Left ventricle myocardium inferior (tissue), 1 donor: ENCODE measurements at regions not wholly inside any gene's neighbourhood (a gene's known extent, or its start where the extent isn't known, plus 50 kb on each side); places are given as distances from the start of the nearest gene placed in this dataset.

Experiments
- DNase-seq: peaks from one replicate; pipeline ENCODE4 v3.0.0-alpha.2; 2020
- H3K27ac ChIP-seq: fragments of 200-600 bp; replicated peaks from 2 replicates; pipeline ENCODE4 v1.8.0; 2021
- H3K27me3 ChIP-seq: fragments of 200-600 bp; 2 replicates; pipeline ENCODE4 v1.8.0; 2021; ENCODE audit warnings: low read depth
- H3K36me3 ChIP-seq: fragments of 200-600 bp; 2 replicates; pipeline ENCODE4 v1.8.0; 2021
- H3K4me1 ChIP-seq: fragments of 200-600 bp; 2 replicates; pipeline ENCODE4 v1.8.0; 2021
- H3K4me3 ChIP-seq: fragments of 200-600 bp; 2 replicates; pipeline ENCODE4 v1.8.0; 2021; ENCODE audit warnings: mild to moderate bottlenecking, moderate library complexity
- H3K9me3 ChIP-seq: fragments of 200-600 bp; replicated peaks from 2 replicates; pipeline ENCODE4 v1.8.0; 2021
- intact Hi-C: fragments of 100-400 bp; cut with micrococcal nuclease; formaldehyde crosslinking; loops from one replicate; pipeline ENCODE4 v1.11.0; 2022
- TF ChIP-seq, protein P1 (sequence below): fragments of 200-600 bp; IDR thresholded peaks from 2 replicates; pipeline ENCODE4 v1.8.0; 2021; ENCODE audit warnings: antibody characterized with exemption, mild to moderate bottlenecking, borderline replicate concordance
- donor health status: DM: no; HTN: yes; CAD: no; lungs with severe emphysema.

DNA sequence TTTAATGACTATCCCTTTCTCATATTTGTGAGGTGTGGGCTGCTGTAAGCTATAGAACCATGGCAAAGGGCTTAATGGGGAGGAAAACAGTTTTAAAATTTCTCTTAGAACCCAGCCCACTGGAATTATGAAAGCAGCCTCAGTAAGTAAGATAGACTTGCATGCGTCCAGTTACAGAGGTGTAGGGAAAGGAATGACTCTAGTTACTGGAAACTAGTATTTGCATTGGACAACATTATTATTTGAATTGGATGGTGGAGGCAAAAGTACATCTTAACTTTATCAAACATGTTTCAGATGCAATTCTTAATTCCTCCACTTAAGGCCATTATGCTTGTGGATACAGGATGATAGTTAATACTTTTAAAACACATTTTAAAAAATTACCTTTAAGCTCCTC lies 292.9 kb downstream of the SPRY2 start:
- intact Hi-C loops: no loop called here
- Histone ChIP-seq H3K36me3 (no peaks in the 10 kb centered on the region), H3K4me3 (no peak overlapping the region), H3K9me3 (no peaks in the 10 kb centered on the region), H3K27ac (no peak overlapping the region), H3K27me3 (no peaks in the 10 kb centered on the region), H3K4me1 (peaks cover 34% of the 10 kb centered on the region)
- DNase-seq: no peak
- TF ChIP-seq, protein P1, sequence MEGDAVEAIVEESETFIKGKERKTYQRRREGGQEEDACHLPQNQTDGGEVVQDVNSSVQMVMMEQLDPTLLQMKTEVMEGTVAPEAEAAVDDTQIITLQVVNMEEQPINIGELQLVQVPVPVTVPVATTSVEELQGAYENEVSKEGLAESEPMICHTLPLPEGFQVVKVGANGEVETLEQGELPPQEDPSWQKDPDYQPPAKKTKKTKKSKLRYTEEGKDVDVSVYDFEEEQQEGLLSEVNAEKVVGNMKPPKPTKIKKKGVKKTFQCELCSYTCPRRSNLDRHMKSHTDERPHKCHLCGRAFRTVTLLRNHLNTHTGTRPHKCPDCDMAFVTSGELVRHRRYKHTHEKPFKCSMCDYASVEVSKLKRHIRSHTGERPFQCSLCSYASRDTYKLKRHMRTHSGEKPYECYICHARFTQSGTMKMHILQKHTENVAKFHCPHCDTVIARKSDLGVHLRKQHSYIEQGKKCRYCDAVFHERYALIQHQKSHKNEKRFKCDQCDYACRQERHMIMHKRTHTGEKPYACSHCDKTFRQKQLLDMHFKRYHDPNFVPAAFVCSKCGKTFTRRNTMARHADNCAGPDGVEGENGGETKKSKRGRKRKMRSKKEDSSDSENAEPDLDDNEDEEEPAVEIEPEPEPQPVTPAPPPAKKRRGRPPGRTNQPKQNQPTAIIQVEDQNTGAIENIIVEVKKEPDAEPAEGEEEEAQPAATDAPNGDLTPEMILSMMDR: no peak

DNA sequence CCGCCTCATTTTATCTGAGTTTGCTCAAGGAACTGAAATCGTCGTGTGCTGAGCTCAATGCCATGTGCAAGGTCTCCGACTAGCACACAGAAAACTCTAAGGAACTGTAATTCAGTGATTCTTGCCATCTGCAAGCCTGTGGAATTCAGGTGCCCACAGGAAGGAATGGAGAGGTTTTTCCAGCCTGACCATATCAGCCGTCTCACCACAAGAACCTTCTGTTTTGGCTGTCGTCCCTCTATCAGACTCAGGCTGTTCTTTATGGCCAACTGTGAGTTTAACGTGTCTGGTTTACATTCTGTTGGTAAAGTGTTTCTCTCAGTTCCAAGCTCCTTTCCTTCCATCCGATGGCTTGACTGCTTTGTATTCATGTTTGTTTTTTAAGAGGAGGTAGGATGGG lies 293.5 kb downstream of the SPRY2 start:
- no peak overlapping the region for H3K27ac ChIP-seq
- intact Hi-C loops: no loop called here

DNA sequence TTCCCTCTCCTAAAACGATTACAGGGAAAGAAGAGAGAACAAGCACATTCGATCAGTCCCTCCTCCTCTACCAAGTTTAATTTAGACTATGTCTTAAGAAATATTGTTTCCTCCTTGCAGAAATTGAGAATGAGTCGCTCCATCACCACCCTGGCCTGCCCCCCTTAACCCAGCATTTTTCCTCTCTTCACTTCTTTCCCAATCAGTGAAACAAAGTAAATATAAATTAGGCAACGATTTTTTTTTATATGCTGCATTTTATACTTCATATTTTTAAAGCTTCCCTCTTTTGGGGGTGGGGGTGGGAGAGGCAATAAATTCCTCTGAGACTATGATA lies 300.0 kb downstream of the SPRY2 start:
- Histone ChIP-seq H3K4me1 (no peaks in the 10 kb centered on the region), H3K27me3 (no peaks in the 10 kb centered on the region), H3K9me3 (no peaks in the 10 kb centered on the region), H3K4me3 (no peak overlapping the region), H3K36me3 (no peaks in the 10 kb centered on the region), H3K27ac (no peak overlapping the region)
- no peak for DNase-seq
- intact Hi-C loops: no loop called here
- TF ChIP-seq, protein P1: no peak

More for the DNA sequence above, 293.5 kb downstream of the SPRY2 start:
- no peaks in the 10 kb centered on the region for H3K36me3 ChIP-seq
- no peak for DNase-seq
- H3K4me1 ChIP-seq: peaks cover 34% of the 10 kb centered on the region
- no peaks in the 10 kb centered on the region for H3K27me3 ChIP-seq
- TF ChIP-seq, protein P1: no peak
- H3K4me3 ChIP-seq: no peak overlapping the region
- no peaks in the 10 kb centered on the region for H3K9me3 ChIP-seq

DNA sequence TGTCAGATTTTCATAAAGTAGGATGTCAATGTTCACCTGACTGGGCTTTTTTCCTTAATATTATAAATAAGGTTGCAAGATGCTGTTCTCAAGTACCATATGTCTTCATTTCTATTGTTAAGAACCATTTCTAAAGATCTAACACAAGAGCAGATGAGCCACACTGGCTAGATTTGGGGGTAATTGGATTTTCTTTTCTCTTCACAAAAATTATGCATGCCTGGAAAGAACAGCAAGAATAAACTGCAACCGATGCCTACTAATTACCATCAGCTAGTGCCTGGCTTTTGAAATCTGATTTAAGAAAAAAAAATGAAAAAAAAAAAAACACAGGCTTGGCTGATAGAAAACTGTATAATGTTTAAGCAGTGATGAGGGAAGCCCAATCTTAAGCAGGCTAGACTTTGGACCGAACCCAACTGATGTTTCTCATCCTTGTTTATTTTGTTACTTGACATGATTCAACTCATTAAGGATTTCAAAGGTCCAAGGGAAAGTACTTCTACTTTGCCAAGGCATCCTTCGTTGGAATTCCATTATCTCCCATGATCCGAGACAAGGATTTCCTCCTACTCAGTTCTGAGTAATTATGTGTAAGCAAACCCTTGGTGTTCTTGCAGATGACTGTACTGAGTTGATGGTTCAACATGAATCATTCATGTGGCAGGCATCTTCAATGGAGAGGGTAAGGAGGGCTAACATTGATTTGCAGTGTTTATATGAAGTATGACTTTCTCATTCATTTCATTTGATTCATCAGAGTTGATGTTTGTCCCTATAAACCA lies 300.5 kb downstream of the SPRY2 start:
- TF ChIP-seq, protein P1: no peak
- H3K4me3 ChIP-seq: no peak overlapping the region
- H3K36me3 ChIP-seq: no peaks in the 10 kb centered on the region
- H3K27ac ChIP-seq: no peak overlapping the region
- DNase-seq: no peak
- intact Hi-C loops: no loop called here
- no peaks in the 10 kb centered on the region for H3K4me1 ChIP-seq
- H3K9me3 ChIP-seq: no peaks in the 10 kb centered on the region
- H3K27me3 ChIP-seq: no peaks in the 10 kb centered on the region

DNA sequence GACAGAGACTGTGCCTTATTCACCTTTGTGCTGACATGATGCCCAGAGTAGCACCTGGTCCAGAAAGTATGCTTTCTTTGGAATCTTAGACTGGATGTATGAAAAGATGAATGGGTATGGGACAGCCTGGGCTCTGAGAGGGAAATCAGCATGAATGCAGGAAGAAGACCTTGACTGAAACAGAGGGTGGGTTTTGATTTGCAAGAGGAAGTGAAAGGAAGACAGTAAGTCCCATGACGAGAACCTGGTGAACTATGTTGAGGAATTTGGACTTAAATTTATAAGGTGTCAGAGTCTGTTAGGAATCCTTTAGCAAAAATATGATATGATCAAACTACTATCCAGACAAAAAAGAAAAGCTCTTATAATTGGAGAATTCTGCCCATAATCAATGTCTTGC lies 301.9 kb downstream of the SPRY2 start:
- TF ChIP-seq, protein P1: no peak
- Histone ChIP-seq H3K27ac (no peak overlapping the region), H3K9me3 (no peaks in the 10 kb centered on the region), H3K4me3 (no peak overlapping the region), H3K4me1 (no peaks in the 10 kb centered on the region), H3K27me3 (no peaks in the 10 kb centered on the region), H3K36me3 (no peaks in the 10 kb centered on the region)
- intact Hi-C loops: no loop called here
- no peak for DNase-seq
